Gastrocnemius medialis (tissue), 4 donors: ENCODE measurements at regions not wholly inside any gene's neighbourhood (a gene's known extent, or its start where the extent isn't known, plus 50 kb on each side); places are given as distances from the start of the nearest gene placed in this dataset.

Experiments
- ATAC-seq, 2 donors: fragments of 150-250 bp; one replicate each; pipeline ENCODE4 v1.9.1; 2016
- DNase-seq, 2 donors: peaks; one replicate each; pipeline ENCODE4 v3.0.0-alpha.2; 2019
- H3K27ac ChIP-seq, 4 donors: fragments of 200-600 bp; sonication (generic); 1 replicate in 1 of 4; 2 replicates in 3 of 4; pipeline ENCODE4 v1.5.1; 2016 to 2018; ENCODE audit warnings: mild to moderate bottlenecking in 2 of 4, moderate library complexity in 1 of 4
- H3K27me3 ChIP-seq, 3 donors: fragments of 200-600 bp; sonication (generic) in 2 of 3; 1 replicate in 1 of 3; 2 replicates in 2 of 3; pipeline versions ENCODE4 v1.5.1 to v1.6.0; 2016 to 2019; ENCODE audit warnings: mild to moderate bottlenecking in 1 of 3, moderate library complexity in 1 of 3
- H3K36me3 ChIP-seq, 2 donors: fragments of 200-600 bp; sonication (generic) in 1 of 2; one replicate each; pipeline ENCODE4 v1.5.1; 2017 to 2018
- H3K4me1 ChIP-seq, 2 donors: fragments of 200-600 bp; sonication (generic) in 1 of 2; one replicate each; pipeline ENCODE4 v1.5.1; 2016 to 2017; ENCODE audit warnings: mild to moderate bottlenecking in 2 of 2
- H3K4me3 ChIP-seq, 4 donors: fragments of 200-600 bp; sonication (generic) in 3 of 4; 1 replicate in 1 of 4; 2 replicates in 3 of 4; pipeline ENCODE4 v1.5.1; 2016 to 2019; ENCODE audit warnings: mild to moderate bottlenecking in 2 of 4
- H3K9me3 ChIP-seq, 3 donors: fragments of 200-600 bp; sonication (generic) in 2 of 3; 1 replicate in 1 of 3; 2 replicates in 2 of 3; pipeline ENCODE4 v1.5.1; 2016 to 2019
- POLR2A ChIP-seq, 2 donors: fragments of 450-650 bp; IDR thresholded peaks; one replicate each; pipeline ENCODE4 v1.6.1; 2017; ENCODE audit warnings: antibody characterized with exemption in 2 of 2, mild to moderate bottlenecking in 2 of 2, moderate library complexity in 2 of 2
- in situ Hi-C, 4 donors: fragments of 200-750 bp; cut with MboI; loops; one replicate each; pipeline versions ENCODE4 v1.15.0 to v1.8.0; 2017; ENCODE audit warnings: low sequenced_read_pairs in 4 of 4
- intact Hi-C: fragments of 100-400 bp; cut with DNase I; formaldehyde crosslinking; loops from one replicate; pipeline ENCODE4 v1.15.1; 2023; ENCODE audit warnings: low total_unique reads
- TF ChIP-seq, protein P1 (sequence below), 5 experiments: fragments of 450-650 bp in 3 of 5; fragments of 200-600 bp in 2 of 5; sonication (generic) in 2 of 5; IDR thresholded peaks in 4 of 5; conservative IDR thresholded peaks in 1 of 5; 1 replicate in 4 of 5; 2 replicates in 1 of 5; pipeline ENCODE4 v1.5.1; 2016 to 2019; ENCODE audit warnings: antibody characterized with exemption in 5 of 5, mild to moderate bottlenecking in 3 of 5, moderate library complexity in 3 of 5

DNA sequence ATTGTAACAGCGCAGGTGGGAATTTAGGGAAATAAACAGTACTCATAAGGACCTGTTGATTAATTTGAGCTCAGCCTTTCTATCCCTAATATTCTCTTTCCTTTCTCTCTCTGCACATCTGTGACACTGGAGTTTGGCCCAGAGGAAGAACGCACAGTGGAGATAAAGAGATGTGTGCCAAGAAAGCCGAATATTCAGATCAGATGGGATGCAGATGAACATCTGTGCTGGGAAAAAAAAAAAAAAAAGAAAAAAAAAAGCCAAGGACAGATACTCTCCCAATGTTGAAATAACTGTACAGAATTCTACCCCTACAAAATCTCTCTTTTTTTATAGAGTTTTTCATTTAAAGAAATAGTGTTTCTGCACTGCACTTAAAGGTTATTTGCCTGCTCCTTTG lies 485.4 kb downstream of the KCNJ2 start:
- Histone ChIP-seq H3K4me3 (no peak overlapping the region), H3K27me3 (no peaks in the 10 kb centered on the region), H3K4me1 (no peaks in the 10 kb centered on the region), H3K36me3 (no peaks in the 10 kb centered on the region), H3K9me3 (no peaks in the 10 kb centered on the region), H3K27ac (no peak overlapping the region)
- no peak for TF ChIP-seq POLR2A (IDR thresholded peaks at IDR 0.05)
- TF ChIP-seq, protein P1, sequence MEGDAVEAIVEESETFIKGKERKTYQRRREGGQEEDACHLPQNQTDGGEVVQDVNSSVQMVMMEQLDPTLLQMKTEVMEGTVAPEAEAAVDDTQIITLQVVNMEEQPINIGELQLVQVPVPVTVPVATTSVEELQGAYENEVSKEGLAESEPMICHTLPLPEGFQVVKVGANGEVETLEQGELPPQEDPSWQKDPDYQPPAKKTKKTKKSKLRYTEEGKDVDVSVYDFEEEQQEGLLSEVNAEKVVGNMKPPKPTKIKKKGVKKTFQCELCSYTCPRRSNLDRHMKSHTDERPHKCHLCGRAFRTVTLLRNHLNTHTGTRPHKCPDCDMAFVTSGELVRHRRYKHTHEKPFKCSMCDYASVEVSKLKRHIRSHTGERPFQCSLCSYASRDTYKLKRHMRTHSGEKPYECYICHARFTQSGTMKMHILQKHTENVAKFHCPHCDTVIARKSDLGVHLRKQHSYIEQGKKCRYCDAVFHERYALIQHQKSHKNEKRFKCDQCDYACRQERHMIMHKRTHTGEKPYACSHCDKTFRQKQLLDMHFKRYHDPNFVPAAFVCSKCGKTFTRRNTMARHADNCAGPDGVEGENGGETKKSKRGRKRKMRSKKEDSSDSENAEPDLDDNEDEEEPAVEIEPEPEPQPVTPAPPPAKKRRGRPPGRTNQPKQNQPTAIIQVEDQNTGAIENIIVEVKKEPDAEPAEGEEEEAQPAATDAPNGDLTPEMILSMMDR (IDR thresholded peaks at IDR 0.05 in 4 of 5, conservative IDR thresholded peaks at IDR 0.05 in 1 of 5), result no peak
- ATAC-seq, result no peak
- intact Hi-C loops (no loop called here), in situ Hi-C loops (no loop called here)
- DNase-seq, result no peak

DNA sequence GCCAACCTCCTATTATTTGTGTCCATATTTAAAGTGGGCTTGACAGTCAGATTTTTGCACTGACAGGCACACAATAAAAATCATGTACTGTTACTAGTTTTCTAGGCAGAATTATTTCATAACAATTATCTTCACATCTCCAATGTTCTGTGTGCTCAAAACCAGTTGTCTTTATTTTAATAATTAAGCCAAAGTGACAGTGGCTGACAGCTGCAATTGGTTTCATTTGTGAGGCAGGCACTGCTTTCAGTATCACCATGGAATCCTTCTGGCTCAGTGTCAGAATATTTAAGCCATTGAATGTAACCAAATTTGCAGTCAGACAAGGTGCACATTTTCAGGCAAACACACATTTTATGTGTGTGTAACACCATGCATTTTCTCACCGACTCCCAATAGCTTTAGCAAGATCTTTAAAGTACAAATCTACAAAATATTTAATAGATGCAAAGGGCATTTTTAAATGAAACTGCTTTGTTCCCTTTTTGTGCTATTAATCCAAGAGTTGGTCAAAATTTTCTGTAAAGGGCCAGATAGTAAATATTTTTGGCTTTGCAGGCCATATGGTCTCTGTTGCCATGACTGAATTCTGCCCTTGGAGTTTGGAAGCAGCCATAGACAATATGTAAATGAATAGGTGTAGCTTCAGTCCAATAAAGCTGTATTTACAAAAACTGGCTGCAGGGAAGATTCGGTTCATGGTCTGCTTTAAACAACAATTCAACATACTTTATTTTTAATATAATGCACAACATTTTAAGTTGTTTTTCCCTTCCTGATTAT lies 486.0 kb downstream of the KCNJ2 start:
- intact Hi-C loops (no loop called here), in situ Hi-C loops (no loop called here)
- Histone ChIP-seq H3K27ac (no peak overlapping the region), H3K36me3 (no peaks in the 10 kb centered on the region), H3K4me3 (no peak overlapping the region), H3K4me1 (no peaks in the 10 kb centered on the region), H3K9me3 (no peaks in the 10 kb centered on the region), H3K27me3 (no peaks in the 10 kb centered on the region)
- no peak for TF ChIP-seq POLR2A (IDR thresholded peaks at IDR 0.05)
- TF ChIP-seq, protein P1 (IDR thresholded peaks at IDR 0.05 in 4 of 5, conservative IDR thresholded peaks at IDR 0.05 in 1 of 5), result no peak
- no peak for ATAC-seq
- DNase-seq, result no peak

DNA sequence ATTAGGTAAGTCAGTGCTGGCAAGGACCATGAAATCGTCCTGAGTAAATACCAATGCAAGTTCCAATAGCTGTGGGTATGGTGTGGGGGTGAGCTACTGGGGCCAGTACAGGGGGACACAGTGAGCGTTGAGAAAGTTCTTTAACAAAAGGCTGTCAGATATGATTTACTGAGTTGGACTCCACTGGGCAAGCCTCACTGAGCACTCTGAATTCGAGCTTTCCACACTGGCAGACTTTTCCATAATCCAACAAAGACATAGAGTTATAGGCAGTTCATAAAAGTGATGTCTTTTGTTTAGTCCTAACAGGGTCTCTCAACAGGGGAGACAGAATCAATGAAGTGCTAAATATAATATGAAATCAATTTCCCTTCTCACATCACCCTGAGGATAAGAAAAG lies 489.0 kb downstream of the KCNJ2 start:
- no peak for TF ChIP-seq POLR2A (IDR thresholded peaks at IDR 0.05)
- TF ChIP-seq, protein P1 (IDR thresholded peaks at IDR 0.05 in 4 of 5, conservative IDR thresholded peaks at IDR 0.05 in 1 of 5), result no peak
- in situ Hi-C loops, result no loop called here

DNA sequence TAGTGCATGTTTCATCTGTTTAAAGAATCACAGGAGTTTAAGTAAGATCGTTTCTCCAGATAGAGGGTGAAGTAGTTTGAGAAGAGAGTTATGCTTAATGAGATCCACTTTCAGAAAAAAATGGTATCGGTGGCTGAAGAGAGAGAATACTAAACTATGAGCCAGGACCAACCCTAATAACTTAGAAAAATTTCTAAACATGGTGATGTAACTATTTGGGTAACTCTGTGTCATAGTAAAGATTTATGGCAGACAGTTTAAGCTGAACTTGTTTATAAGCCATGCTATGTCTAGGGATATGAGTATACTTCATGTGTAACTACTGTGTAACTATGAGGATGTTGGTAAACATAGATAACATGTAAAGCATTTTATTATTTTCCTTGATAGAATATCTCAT lies 489.5 kb downstream of the KCNJ2 start:
- intact Hi-C loops, result no loop called here
- Histone ChIP-seq H3K36me3 (no peaks in the 10 kb centered on the region), H3K27ac (no peak overlapping the region), H3K4me1 (no peaks in the 10 kb centered on the region), H3K27me3 (no peaks in the 10 kb centered on the region), H3K4me3 (no peak overlapping the region), H3K9me3 (no peaks in the 10 kb centered on the region)
- no peak for ATAC-seq
- no peak for DNase-seq
- TF ChIP-seq POLR2A (IDR thresholded peaks at IDR 0.05), result no peak
- TF ChIP-seq, protein P1 (IDR thresholded peaks at IDR 0.05 in 4 of 5, conservative IDR thresholded peaks at IDR 0.05 in 1 of 5), result no peak
- in situ Hi-C loops, result no loop called here

More for the DNA sequence above, 489.0 kb downstream of the KCNJ2 start:
- no peaks in the 10 kb centered on the region for H3K9me3 ChIP-seq
- H3K4me1 ChIP-seq, result no peaks in the 10 kb centered on the region
- DNase-seq (no peak), ATAC-seq (no peak)
- no peak overlapping the region for H3K4me3 ChIP-seq
- no peaks in the 10 kb centered on the region for H3K36me3 ChIP-seq
- no peak overlapping the region for H3K27ac ChIP-seq
- intact Hi-C loops, result no loop called here
- no peaks in the 10 kb centered on the region for H3K27me3 ChIP-seq
